ENCODE measurements at regions not wholly inside any gene's neighbourhood (a gene's known extent, or its start where the extent isn't known, plus 50 kb on each side); places are given as distances from the start of the nearest gene placed in this dataset.

- no peaks in the 10 kb centered on the region for H3K36me3 ChIP-seq (ENCODE audit: low read depth, missing control alignments)
- no peaks in the 10 kb centered on the region for H3K4me1 ChIP-seq
- no peak for TF ChIP-seq POLR2A (IDR thresholded peaks at IDR 0.05)
- TF ChIP-seq, protein P1, sequence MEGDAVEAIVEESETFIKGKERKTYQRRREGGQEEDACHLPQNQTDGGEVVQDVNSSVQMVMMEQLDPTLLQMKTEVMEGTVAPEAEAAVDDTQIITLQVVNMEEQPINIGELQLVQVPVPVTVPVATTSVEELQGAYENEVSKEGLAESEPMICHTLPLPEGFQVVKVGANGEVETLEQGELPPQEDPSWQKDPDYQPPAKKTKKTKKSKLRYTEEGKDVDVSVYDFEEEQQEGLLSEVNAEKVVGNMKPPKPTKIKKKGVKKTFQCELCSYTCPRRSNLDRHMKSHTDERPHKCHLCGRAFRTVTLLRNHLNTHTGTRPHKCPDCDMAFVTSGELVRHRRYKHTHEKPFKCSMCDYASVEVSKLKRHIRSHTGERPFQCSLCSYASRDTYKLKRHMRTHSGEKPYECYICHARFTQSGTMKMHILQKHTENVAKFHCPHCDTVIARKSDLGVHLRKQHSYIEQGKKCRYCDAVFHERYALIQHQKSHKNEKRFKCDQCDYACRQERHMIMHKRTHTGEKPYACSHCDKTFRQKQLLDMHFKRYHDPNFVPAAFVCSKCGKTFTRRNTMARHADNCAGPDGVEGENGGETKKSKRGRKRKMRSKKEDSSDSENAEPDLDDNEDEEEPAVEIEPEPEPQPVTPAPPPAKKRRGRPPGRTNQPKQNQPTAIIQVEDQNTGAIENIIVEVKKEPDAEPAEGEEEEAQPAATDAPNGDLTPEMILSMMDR (IDR thresholded peaks at IDR 0.05), result no peak
- no peak overlapping the region for H3K4me3 ChIP-seq
- H3K9me3 ChIP-seq, result no peaks in the 10 kb centered on the region
- WGBS, 2 donors, result 78 to 80% methylated on average over 13 of the region's 13 CpGs
- no peak overlapping the region for H3K27ac ChIP-seq
- intact Hi-C loops (cut with DNase I; ENCODE audit: low total_unique reads), result no loop called here
- DNase-seq, result no peak
- no peaks in the 10 kb centered on the region for H3K27me3 ChIP-seq
Measured at GRCh38 chr16:54459509-54460262, 173.1 kb upstream of the IRX3 start.

DNA sequence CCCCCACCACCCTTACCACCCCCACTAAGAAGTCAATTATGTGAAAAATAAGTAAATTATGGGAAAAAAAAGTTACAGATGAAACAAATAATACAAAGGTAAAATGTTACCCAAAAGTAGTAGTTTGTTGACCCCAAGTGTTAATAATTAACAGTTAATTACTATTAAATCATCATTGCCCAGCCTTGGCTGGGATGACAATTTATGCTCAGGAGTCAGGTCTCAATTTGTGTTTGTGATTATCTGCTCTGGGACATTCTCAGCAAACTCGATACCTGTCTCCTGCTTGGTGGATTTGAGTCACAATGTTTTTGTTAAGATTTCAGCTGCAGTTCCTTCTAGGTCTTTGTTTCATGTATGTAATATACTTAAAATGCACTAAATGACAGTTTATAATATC, 172.3 kb upstream of the IRX3 start:
- intact Hi-C loops (cut with DNase I; ENCODE audit: low total_unique reads), result no loop called here
- DNase-seq, result no peak
- H3K36me3 ChIP-seq (ENCODE audit: low read depth, missing control alignments), result no peaks in the 10 kb centered on the region
- 70 to 92% methylated on average over 1 of the region's 1 CpG for WGBS, 2 donors
- H3K27ac ChIP-seq, result no peak overlapping the region
- H3K4me3 ChIP-seq, result no peak overlapping the region
- H3K9me3 ChIP-seq, result no peaks in the 10 kb centered on the region
- H3K27me3 ChIP-seq, result no peaks in the 10 kb centered on the region
- TF ChIP-seq, protein P1 (IDR thresholded peaks at IDR 0.05), result no peak
- TF ChIP-seq POLR2A (IDR thresholded peaks at IDR 0.05), result no peak
- no peaks in the 10 kb centered on the region for H3K4me1 ChIP-seq

GRCh38 chr16:54456291-54456690, 169.7 kb upstream of the IRX3 start:
- no peak overlapping the region for H3K4me3 ChIP-seq
- H3K27me3 ChIP-seq, result no peaks in the 10 kb centered on the region
- H3K4me1 ChIP-seq, result no peaks in the 10 kb centered on the region
- intact Hi-C loops (cut with DNase I; ENCODE audit: low total_unique reads), result no loop called here
- WGBS, 2 donors, result 67 to 77% methylated on average over 4 of the region's 4 CpGs
- no peak for TF ChIP-seq POLR2A (IDR thresholded peaks at IDR 0.05)
- TF ChIP-seq, protein P1 (IDR thresholded peaks at IDR 0.05), result no peak
- no peak for DNase-seq
- H3K36me3 ChIP-seq (ENCODE audit: low read depth, missing control alignments), result no peaks in the 10 kb centered on the region
- no peak overlapping the region for H3K27ac ChIP-seq
- no peaks in the 10 kb centered on the region for H3K9me3 ChIP-seq

- Histone ChIP-seq H3K9me3 (no peaks in the 10 kb centered on the region), H3K4me3 (no peak overlapping the region), H3K27ac (no peak overlapping the region), H3K27me3 (no peaks in the 10 kb centered on the region), H3K36me3 (ENCODE audit: low read depth, missing control alignments) (no peaks in the 10 kb centered on the region), H3K4me1 (no peaks in the 10 kb centered on the region)
- no peak for DNase-seq
- WGBS, 2 donors, result 41 to 48% methylated on average over 10 to 12 of the region's 12 CpGs
- TF ChIP-seq POLR2A (IDR thresholded peaks at IDR 0.05), result no peak
- TF ChIP-seq, protein P1 (IDR thresholded peaks at IDR 0.05), result no peak
- intact Hi-C loops (cut with DNase I; ENCODE audit: low total_unique reads), result no loop called here
Measured at GRCh38 chr16:54455030-54455725, 168.6 kb upstream of the IRX3 start.
